ENCODE measurements at regions not wholly inside any gene's neighbourhood (a gene's known extent, or its start where the extent isn't known, plus 50 kb on each side); places are given as distances from the start of the nearest gene placed in this dataset.
A peak's percentile ranks its signal among the peaks of the same experiment; 100 is the strongest.
"Not testable (repeated sequence)": the region's sequence is repeated elsewhere in the genome, so short reads cannot be mapped to it uniquely, and the experiment has no call there.

- DNase-seq (ENCODE audit: low read depth in 1 of 2, low spot score in 1 of 2): no peak
Measured at GRCh38 chr2:763766-764525, 86.7 kb upstream of the TMEM18 start.

GRCh38 chr2:762646-763045 is 85.4 kb upstream of the TMEM18 start:
- DNase-seq (ENCODE audit: low read depth in 1 of 2, low spot score in 1 of 2): no peak

- no peak for DNase-seq (ENCODE audit: low read depth in 1 of 2, low spot score in 1 of 2)
Measured at GRCh38 chr2:761384-761783, 84.2 kb upstream of the TMEM18 start.

GRCh38 chr2:760001-760400 is 82.8 kb upstream of the TMEM18 start:
- no peak for DNase-seq (ENCODE audit: low read depth in 1 of 2, low spot score in 1 of 2)

GRCh38 chr2:758073-758820 is 81.0 kb upstream of the TMEM18 start:
- DNase-seq (ENCODE audit: low read depth in 1 of 2, low spot score in 1 of 2): no peak

- DNase-seq (ENCODE audit: low read depth in 1 of 2, low spot score in 1 of 2): no peak
Measured at GRCh38 chr2:753123-753522, 75.9 kb upstream of the TMEM18 start.

GRCh38 chr2:751474-751873 is 74.3 kb upstream of the TMEM18 start:
- DNase-seq (ENCODE audit: low read depth in 1 of 2, low spot score in 1 of 2): no peak

GRCh38 chr2:750628-751027 is 73.4 kb upstream of the TMEM18 start:
- DNase-seq (ENCODE audit: low read depth in 1 of 2, low spot score in 1 of 2): no peak

GRCh38 chr2:747762-748351 is 70.7 kb upstream of the TMEM18 start:
- no peak for DNase-seq (ENCODE audit: low read depth in 1 of 2, low spot score in 1 of 2)

- no peak for DNase-seq (ENCODE audit: low read depth in 1 of 2, low spot score in 1 of 2)
Measured at GRCh38 chr2:746697-747096, 69.5 kb upstream of the TMEM18 start.

GRCh38 chr2:744088-744487 is 66.9 kb upstream of the TMEM18 start:
- no peak for DNase-seq (ENCODE audit: low read depth in 1 of 2, low spot score in 1 of 2)

- DNase-seq (ENCODE audit: low read depth in 1 of 2, low spot score in 1 of 2): no peak
Measured at GRCh38 chr2:742221-742620, 65.0 kb upstream of the TMEM18 start.

GRCh38 chr2:741195-741496 is 63.9 kb upstream of the TMEM18 start:
- no peak for DNase-seq (ENCODE audit: low read depth in 1 of 2, low spot score in 1 of 2)

- peak; percentile 17 to 18 for DNase-seq (ENCODE audit: low read depth in 1 of 2, low spot score in 1 of 2)
Measured at GRCh38 chr2:740322-741194, 63.4 kb upstream of the TMEM18 start.

- not testable (repeated sequence) for DNase-seq (ENCODE audit: low read depth in 1 of 2, low spot score in 1 of 2)
Measured at GRCh38 chr2:739864-740321, 62.7 kb upstream of the TMEM18 start.

GRCh38 chr2:736939-737338 is 59.7 kb upstream of the TMEM18 start:
- DNase-seq (ENCODE audit: low read depth in 1 of 2, low spot score in 1 of 2): no peak

- DNase-seq (ENCODE audit: low read depth in 1 of 2, low spot score in 1 of 2): no peak
Measured at GRCh38 chr2:735670-736218, 58.5 kb upstream of the TMEM18 start.

- no peak for DNase-seq (ENCODE audit: low read depth in 1 of 2, low spot score in 1 of 2)
Measured at GRCh38 chr2:734496-734895, 57.3 kb upstream of the TMEM18 start.

GRCh38 chr2:733495-733894 is 56.3 kb upstream of the TMEM18 start:
- DNase-seq (ENCODE audit: low read depth in 1 of 2, low spot score in 1 of 2): no peak

- no peak for DNase-seq (ENCODE audit: low read depth in 1 of 2, low spot score in 1 of 2)
Measured at GRCh38 chr2:733001-733400, 55.8 kb upstream of the TMEM18 start.

- no peak for DNase-seq (ENCODE audit: low read depth in 1 of 2, low spot score in 1 of 2)
Measured at GRCh38 chr2:731711-732110, 54.5 kb upstream of the TMEM18 start.

Measured in activated CD4-positive, alpha-beta T cell treated with anti-CD3 and anti-CD28 coated beads, Interleukin-2, amount 50 U/mL, for 24 hours (primary cell).